Vagina (tissue), 2 donors: ENCODE measurements at regions not wholly inside any gene's neighbourhood (a gene's known extent, or its start where the extent isn't known, plus 50 kb on each side); places are given as distances from the start of the nearest gene placed in this dataset.

Experiments used
- DNase-seq, 2 donors: peaks; one replicate each; pipeline ENCODE4 v3.0.0-alpha.2; 2017; ENCODE audit errors: extremely low spot score in 2 of 2
- H3K27ac ChIP-seq: fragments of 200-600 bp; sonication (generic); one replicate; pipeline ENCODE4 v1.5.1; 2019
- H3K27me3 ChIP-seq: fragments of 200-600 bp; sonication (generic); one replicate; pipeline ENCODE4 v1.5.1; 2019
- H3K36me3 ChIP-seq, 2 donors: fragments of 200-600 bp; sonication (generic); one replicate each; pipeline ENCODE4 v1.5.1; 2017 to 2019
- H3K4me1 ChIP-seq: fragments of 200-600 bp; sonication (generic); one replicate; pipeline ENCODE4 v1.5.1; 2019
- H3K4me3 ChIP-seq, 2 donors: fragments of 200-600 bp; sonication (generic); 1 replicate in 1 of 2; 2 replicates in 1 of 2; pipeline ENCODE4 v1.5.1; 2016 to 2019
- H3K9me3 ChIP-seq: fragments of 200-600 bp; sonication (generic); one replicate; pipeline ENCODE4 v1.5.1; 2019
- POLR2A ChIP-seq, 2 donors: fragments of 450-650 bp; IDR thresholded peaks; one replicate each; pipeline ENCODE4 v1.6.1; 2017; ENCODE audit warnings: antibody characterized with exemption in 2 of 2, mild to moderate bottlenecking in 2 of 2, moderate library complexity in 2 of 2
- POLR2AphosphoS5 ChIP-seq, 2 donors: sonication (generic); formaldehyde crosslinking; IDR thresholded peaks; one replicate each; pipeline ENCODE4 v1.9.0; 2017; ENCODE audit warnings: antibody characterized with exemption in 2 of 2, mild to moderate bottlenecking in 2 of 2, low read depth in 1 of 2; ENCODE audit not compliant: insufficient read depth in 1 of 2
- intact Hi-C: fragments of 100-400 bp; cut with DNase I; formaldehyde crosslinking; loops from one replicate; pipeline ENCODE4 v1.15.1; 2023
- TF ChIP-seq, protein P1 (sequence below), 3 experiments: fragments of 450-650 bp in 2 of 3; fragments of 200-600 bp in 1 of 3; sonication (generic) in 1 of 3; IDR thresholded peaks; one replicate each; pipeline ENCODE4 v1.5.1; 2017 to 2019; ENCODE audit warnings: antibody characterized with exemption in 3 of 3, mild to moderate bottlenecking in 2 of 3, moderate library complexity in 2 of 3

DNA sequence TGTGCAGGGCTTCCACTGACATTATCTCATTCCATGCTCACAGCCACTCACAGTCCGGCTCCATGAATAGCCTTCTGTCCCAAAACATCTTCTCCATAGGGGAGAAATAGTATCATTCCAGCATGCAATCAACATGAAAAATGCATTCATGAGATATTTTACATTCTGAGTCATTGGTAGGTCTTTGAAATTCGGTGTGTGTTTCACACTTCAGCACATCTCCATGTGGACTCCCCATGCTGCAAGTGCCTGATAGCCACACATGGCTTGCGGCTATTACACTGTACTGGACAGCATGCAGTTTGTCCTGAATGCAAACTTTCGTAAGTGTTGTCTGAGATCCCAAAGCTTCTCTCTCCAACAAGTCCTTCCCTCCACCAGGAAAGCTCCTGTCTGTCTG is 449.3 kb downstream of the MED13L start:
- H3K36me3 ChIP-seq: no peaks in the 10 kb centered on the region
- no peak overlapping the region for H3K4me3 ChIP-seq
- intact Hi-C loops: no loop called here
- no peaks in the 10 kb centered on the region for H3K27me3 ChIP-seq
- DNase-seq: no peak
- no peaks in the 10 kb centered on the region for H3K9me3 ChIP-seq
- H3K4me1 ChIP-seq: no peaks in the 10 kb centered on the region
- TF ChIP-seq POLR2A (IDR thresholded peaks at IDR 0.05): no peak
- TF ChIP-seq, protein P1, sequence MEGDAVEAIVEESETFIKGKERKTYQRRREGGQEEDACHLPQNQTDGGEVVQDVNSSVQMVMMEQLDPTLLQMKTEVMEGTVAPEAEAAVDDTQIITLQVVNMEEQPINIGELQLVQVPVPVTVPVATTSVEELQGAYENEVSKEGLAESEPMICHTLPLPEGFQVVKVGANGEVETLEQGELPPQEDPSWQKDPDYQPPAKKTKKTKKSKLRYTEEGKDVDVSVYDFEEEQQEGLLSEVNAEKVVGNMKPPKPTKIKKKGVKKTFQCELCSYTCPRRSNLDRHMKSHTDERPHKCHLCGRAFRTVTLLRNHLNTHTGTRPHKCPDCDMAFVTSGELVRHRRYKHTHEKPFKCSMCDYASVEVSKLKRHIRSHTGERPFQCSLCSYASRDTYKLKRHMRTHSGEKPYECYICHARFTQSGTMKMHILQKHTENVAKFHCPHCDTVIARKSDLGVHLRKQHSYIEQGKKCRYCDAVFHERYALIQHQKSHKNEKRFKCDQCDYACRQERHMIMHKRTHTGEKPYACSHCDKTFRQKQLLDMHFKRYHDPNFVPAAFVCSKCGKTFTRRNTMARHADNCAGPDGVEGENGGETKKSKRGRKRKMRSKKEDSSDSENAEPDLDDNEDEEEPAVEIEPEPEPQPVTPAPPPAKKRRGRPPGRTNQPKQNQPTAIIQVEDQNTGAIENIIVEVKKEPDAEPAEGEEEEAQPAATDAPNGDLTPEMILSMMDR (IDR thresholded peaks at IDR 0.05): no peak
- no peak for TF ChIP-seq POLR2AphosphoS5 (IDR thresholded peaks at IDR 0.05; ENCODE audit: insufficient read depth in 1 of 2, low read depth in 1 of 2)
- no peak overlapping the region for H3K27ac ChIP-seq

GRCh38 chr12:115824936-115825602 is 452.4 kb downstream of the MED13L start:
- H3K27ac ChIP-seq: no peak overlapping the region

GRCh38 chr12:115823635-115824034 is 453.9 kb downstream of the MED13L start:
- intact Hi-C loops: no loop called here
- no peaks in the 10 kb centered on the region for H3K4me1 ChIP-seq
- no peak overlapping the region for H3K27ac ChIP-seq
- no peak overlapping the region for H3K4me3 ChIP-seq
- H3K27me3 ChIP-seq: no peaks in the 10 kb centered on the region
- no peaks in the 10 kb centered on the region for H3K36me3 ChIP-seq
- TF ChIP-seq, protein P1 (IDR thresholded peaks at IDR 0.05): no peak
- TF ChIP-seq POLR2AphosphoS5 (IDR thresholded peaks at IDR 0.05; ENCODE audit: insufficient read depth in 1 of 2, low read depth in 1 of 2): no peak
- no peak for TF ChIP-seq POLR2A (IDR thresholded peaks at IDR 0.05)
- H3K9me3 ChIP-seq: no peaks in the 10 kb centered on the region
- DNase-seq: no peak

More at GRCh38 chr12:115824936-115825602, 452.4 kb downstream of the MED13L start:
- Histone ChIP-seq H3K4me3 (no peak overlapping the region), H3K9me3 (no peaks in the 10 kb centered on the region), H3K27me3 (no peaks in the 10 kb centered on the region), H3K36me3 (no peaks in the 10 kb centered on the region), H3K4me1 (no peaks in the 10 kb centered on the region)
- intact Hi-C loops: no loop called here
- TF ChIP-seq, protein P1 (IDR thresholded peaks at IDR 0.05): no peak
- no peak for TF ChIP-seq POLR2AphosphoS5 (IDR thresholded peaks at IDR 0.05; ENCODE audit: insufficient read depth in 1 of 2, low read depth in 1 of 2)
- TF ChIP-seq POLR2A (IDR thresholded peaks at IDR 0.05): no peak
- no peak for DNase-seq

DNA sequence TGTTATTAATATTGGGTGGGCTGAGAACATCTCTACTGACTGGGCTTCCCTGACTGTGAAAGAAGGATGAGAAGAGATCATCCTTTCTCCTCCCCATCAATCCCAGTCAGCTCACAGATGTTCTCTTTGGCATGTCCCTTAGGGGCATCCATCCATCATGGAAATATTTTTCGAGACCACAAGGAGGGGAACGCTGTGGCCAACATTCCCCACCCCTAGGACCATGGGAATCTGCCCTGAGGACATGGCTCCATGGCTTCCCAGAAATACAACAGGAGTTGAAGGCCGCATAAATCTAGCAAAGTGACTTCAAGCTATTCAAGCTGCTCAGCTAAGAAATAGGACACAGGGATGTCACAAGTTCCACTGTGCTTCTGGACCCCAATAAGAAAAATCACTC is 456.8 kb downstream of the MED13L start:
- DNase-seq: no peak
- intact Hi-C loops: no loop called here
- Histone ChIP-seq H3K27ac (no peak overlapping the region), H3K9me3 (no peaks in the 10 kb centered on the region), H3K27me3 (no peaks in the 10 kb centered on the region), H3K36me3 (no peaks in the 10 kb centered on the region), H3K4me3 (no peak overlapping the region), H3K4me1 (no peaks in the 10 kb centered on the region)
- TF ChIP-seq POLR2AphosphoS5 (IDR thresholded peaks at IDR 0.05; ENCODE audit: insufficient read depth in 1 of 2, low read depth in 1 of 2) (no peak), POLR2A (IDR thresholded peaks at IDR 0.05) (no peak)
- TF ChIP-seq, protein P1 (IDR thresholded peaks at IDR 0.05): no peak

DNA sequence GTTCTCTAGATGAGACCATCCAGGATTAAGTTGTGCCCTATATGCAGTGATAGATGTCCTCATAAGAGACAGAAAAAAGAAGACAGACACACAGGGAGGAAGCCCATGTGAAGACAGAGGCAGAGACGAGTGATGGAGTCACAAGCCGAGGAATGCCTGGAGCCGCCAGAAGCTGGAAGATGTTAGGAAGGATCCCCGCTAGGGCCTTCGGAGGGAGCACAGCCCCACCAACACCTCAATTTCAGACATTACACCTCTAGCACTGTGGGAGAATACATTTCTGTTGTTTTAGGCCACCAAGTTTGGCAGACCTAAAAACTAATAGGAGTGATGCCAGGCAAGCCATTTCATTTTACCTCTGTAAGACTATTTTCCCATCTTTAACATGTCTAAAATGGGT is 458.5 kb downstream of the MED13L start:
- intact Hi-C loops: no loop called here
- DNase-seq: no peak
- Histone ChIP-seq H3K27me3 (no peaks in the 10 kb centered on the region), H3K4me3 (no peak overlapping the region), H3K27ac (no peak overlapping the region), H3K36me3 (no peaks in the 10 kb centered on the region), H3K9me3 (no peaks in the 10 kb centered on the region), H3K4me1 (no peaks in the 10 kb centered on the region)
- TF ChIP-seq POLR2AphosphoS5 (IDR thresholded peaks at IDR 0.05; ENCODE audit: insufficient read depth in 1 of 2, low read depth in 1 of 2) (no peak), POLR2A (IDR thresholded peaks at IDR 0.05) (no peak)
- TF ChIP-seq, protein P1 (IDR thresholded peaks at IDR 0.05): no peak
